OCI-LY7 (cell line): ENCODE measurements at regions not wholly inside any gene's neighbourhood (a gene's known extent, or its start where the extent isn't known, plus 50 kb on each side); places are given as distances from the start of the nearest gene placed in this dataset.

Source experiments
- BruUV-seq: library from RNA; stranded (reverse); fragments of 400-500 nt; replicated peaks from 2 replicates; lab custom pipeline; 2021; lab: Mats Ljungman, UMichigan
- CTCF ChIA-PET: fragments of 300-600 bp; sonication (Branson Sonifier 250); formaldehyde crosslinking; loops from one replicate; lab custom pipeline; 2022; ENCODE audit warnings: antibody characterized with exemption; ENCODE audit not compliant: unreplicated experiment; lab: Charles Lee
- POLR2A ChIA-PET: fragments of 300-600 bp; sonication (Branson Sonifier 250); formaldehyde crosslinking; loops from one replicate; lab custom pipeline; 2022; ENCODE audit warnings: antibody characterized with exemption; lab: Charles Lee
- DNase-seq: peaks from one replicate; pipeline ENCODE4 v3.0.0-alpha.2; 2015; ENCODE audit warnings: low spot score
- H2AFZ ChIP-seq: fragments of 200-600 bp; sonication (generic), shearing (Covaris generic); 2 replicates; pipeline ENCODE4 v1.6.1; 2014; ENCODE audit warnings: mild to moderate bottlenecking, antibody characterized with exemption, low read length, moderate library complexity
- H3K27ac ChIP-seq: fragments of 200-600 bp; sonication (generic); 2 replicates; pipeline ENCODE4 v1.5.1; 2014; ENCODE audit warnings: mixed run types, low read depth, mild to moderate bottlenecking, moderate library complexity, low read length, inconsistent platforms; ENCODE audit not compliant: poor library complexity, severe bottlenecking
- H3K36me3 ChIP-seq: fragments of 200-600 bp; sonication (generic); 2 replicates; pipeline ENCODE4 v1.6.1; 2014; ENCODE audit warnings: mild to moderate bottlenecking, antibody characterized with exemption, low read length, moderate library complexity, mixed read lengths; ENCODE audit not compliant: insufficient read depth
- H3K4me1 ChIP-seq: fragments of 200-600 bp; sonication (generic); 2 replicates; pipeline ENCODE4 v1.5.1; 2014; ENCODE audit warnings: mild to moderate bottlenecking, low read length; ENCODE audit not compliant: insufficient read depth, poor library complexity, severe bottlenecking
- H3K4me2 ChIP-seq: fragments of 200-600 bp; sonication (generic); 2 replicates; pipeline ENCODE4 v1.6.1; 2014; ENCODE audit warnings: mild to moderate bottlenecking, low read length
- H3K4me3 ChIP-seq: fragments of 200-600 bp; sonication (generic); 2 replicates; pipeline ENCODE4 v1.5.1; 2014; ENCODE audit warnings: mild to moderate bottlenecking, low read depth, low read length; ENCODE audit not compliant: poor library complexity, severe bottlenecking
- H3K79me2 ChIP-seq: fragments of 200-600 bp; sonication (generic); 2 replicates; pipeline ENCODE4 v1.6.1; 2016; ENCODE audit warnings: low read depth, mild to moderate bottlenecking, low read length, moderate library complexity, mixed read lengths; ENCODE audit not compliant: insufficient read depth
- H3K9me2 ChIP-seq: fragments of 200-600 bp; sonication (generic); 2 replicates; pipeline ENCODE4 v1.6.1; 2016; ENCODE audit warnings: mild to moderate bottlenecking, low read length, mixed read lengths; ENCODE audit not compliant: insufficient read depth
- H3K9me3 ChIP-seq: fragments of 200-600 bp; sonication (generic); 2 replicates; pipeline ENCODE4 v1.6.1; 2014; ENCODE audit warnings: mild to moderate bottlenecking, mixed run types, low read length, mixed read lengths
- H4K20me1 ChIP-seq: fragments of 200-600 bp; sonication (generic); 2 replicates; pipeline ENCODE4 v1.6.1; 2014; ENCODE audit warnings: mild to moderate bottlenecking, antibody characterized with exemption, low read length, moderate library complexity, mixed read lengths; ENCODE audit not compliant: insufficient read depth
- CTCF ChIP-seq: fragments of 200-600 bp; sonication (generic); conservative IDR thresholded peaks from 2 replicates; pipeline ENCODE4 v1.5.1; 2014; ENCODE audit warnings: mild to moderate bottlenecking, antibody characterized with exemption, low read length, moderate library complexity, mixed read lengths
- EZH2phosphoT487 ChIP-seq: fragments of 200-600 bp; sonication (generic); IDR thresholded peaks from 2 replicates; pipeline ENCODE4 v1.6.1; 2018; ENCODE audit warnings: low read depth, borderline replicate concordance, mild to moderate bottlenecking, mixed run types, antibody characterized with exemption, low read length, moderate library complexity, mixed read lengths
- intact Hi-C: fragments of 100-400 bp; cut with micrococcal nuclease; formaldehyde crosslinking; loops from one replicate; pipeline ENCODE4 v1.10.0; 2022; ENCODE audit not compliant: unreplicated experiment

GRCh38 chr3:71865727-71866126 lies 80.8 kb upstream of the PROK2 start:
- Histone ChIP-seq H3K4me1 (no peaks in the 10 kb centered on the region), H3K4me2 (no peak overlapping the region), H3K9me3 (no peaks in the 10 kb centered on the region), H3K79me2 (no peaks in the 10 kb centered on the region), H3K27ac (no peak overlapping the region), H3K36me3 (no peaks in the 10 kb centered on the region), H3K9me2 (no peaks in the 10 kb centered on the region), H2AFZ (no peak overlapping the region), H3K4me3 (no peak overlapping the region), H4K20me1 (no peaks in the 10 kb centered on the region)
- DNase-seq = no peak
- intact Hi-C loops = no loop called here
- CTCF ChIA-PET = no interaction called here
- POLR2A ChIA-PET = no interaction called here
- no TSS peak for BruUV-seq
- no peak for TF ChIP-seq EZH2phosphoT487
- TF ChIP-seq CTCF = no peak

- BruUV-seq = no TSS peak
- Histone ChIP-seq H4K20me1 (no peaks in the 10 kb centered on the region), H3K36me3 (no peaks in the 10 kb centered on the region), H3K79me2 (no peaks in the 10 kb centered on the region), H3K4me3 (no peak overlapping the region), H2AFZ (no peak overlapping the region), H3K4me1 (no peaks in the 10 kb centered on the region), H3K9me2 (no peaks in the 10 kb centered on the region), H3K9me3 (no peaks in the 10 kb centered on the region), H3K4me2 (no peak overlapping the region), H3K27ac (no peak overlapping the region)
- DNase-seq = no peak
- TF ChIP-seq EZH2phosphoT487 (no peak), CTCF (no peak)
- intact Hi-C loops = no loop called here
- ChIA-PET CTCF (no interaction called here), POLR2A (interaction anchor here (0.6 kb wide), 1 partner anchor 1891 kb away, joined by 5 read pairs; no protein-coding TSS in a partner anchor)
These were observed 78.7 kb upstream of the PROK2 start for GRCh38 chr3:71863563-71864190.

- BruUV-seq = no TSS peak
- DNase-seq = no peak
- Histone ChIP-seq H3K36me3 (no peaks in the 10 kb centered on the region), H3K27ac (no peak overlapping the region), H3K4me1 (no peaks in the 10 kb centered on the region), H3K79me2 (no peaks in the 10 kb centered on the region), H3K9me2 (no peaks in the 10 kb centered on the region), H3K4me3 (no peak overlapping the region), H3K4me2 (no peak overlapping the region), H4K20me1 (no peaks in the 10 kb centered on the region), H3K9me3 (no peaks in the 10 kb centered on the region), H2AFZ (no peak overlapping the region)
- ChIA-PET POLR2A (no interaction called here), CTCF (no interaction called here)
- TF ChIP-seq EZH2phosphoT487 (no peak), CTCF (no peak)
- intact Hi-C loops = no loop called here
These were observed 77.6 kb upstream of the PROK2 start for GRCh38 chr3:71862371-71863140.
